Bronchial epithelial cell (primary cell): ENCODE measurements at regions not wholly inside any gene's neighbourhood (a gene's known extent, or its start where the extent isn't known, plus 50 kb on each side); places are given as distances from the start of the nearest gene placed in this dataset.
"Not testable (repeated sequence)": the region's sequence is repeated elsewhere in the genome, so short reads cannot be mapped to it uniquely, and the experiment has no call there.

Experiments
- DNase-seq: peaks from one replicate; pipeline ENCODE4 v3.0.0-alpha.2; 2010; ENCODE audit warnings: low read depth
- FAIRE-seq: peaks from 2 replicates; lab custom pipeline; 2011; peaks lifted over from hg19 to GRCh38; lab: Jason Lieb, UNC
- H3K27me3 ChIP-seq: 2 replicates; pipeline ENCODE4 v1.5.1; 2011; ENCODE audit warnings: low read length; ENCODE audit not compliant: control insufficient read depth, insufficient read depth
- H3K36me3 ChIP-seq: 2 replicates; pipeline ENCODE4 v1.5.1; 2011; ENCODE audit warnings: low read length; ENCODE audit not compliant: control insufficient read depth, insufficient read depth
- H3K4me3 ChIP-seq: 2 replicates; pipeline ENCODE4 v1.5.1; 2011; ENCODE audit warnings: mild to moderate bottlenecking, low read depth, low read length, control low read depth
- CTCF ChIP-seq: IDR thresholded peaks from 2 replicates; pipeline ENCODE4 v1.5.1; 2011; ENCODE audit warnings: mild to moderate bottlenecking, moderate library complexity, low read length, control low read depth, inconsistent platforms; ENCODE audit not compliant: insufficient read depth, severe bottlenecking

GRCh38 chr6:112535816-112536215, 188.7 kb downstream of the RFPL4B start:
- no peak for DNase-seq
- FAIRE-seq: no peak
- no peak for TF ChIP-seq CTCF
- H3K27me3 ChIP-seq: no peaks in the 10 kb centered on the region
- no peak overlapping the region for H3K4me3 ChIP-seq
- H3K36me3 ChIP-seq: no peaks in the 10 kb centered on the region

GRCh38 chr6:112539355-112539754, 192.2 kb downstream of the RFPL4B start:
- DNase-seq (no peak), FAIRE-seq (no peak)

GRCh38 chr6:112541847-112542246, 194.7 kb downstream of the RFPL4B start:
- not testable (repeated sequence) for H3K4me3 ChIP-seq, H3K27me3 ChIP-seq, DNase-seq, FAIRE-seq, H3K36me3 ChIP-seq

More at GRCh38 chr6:112539355-112539754, 192.2 kb downstream of the RFPL4B start:
- no peak for TF ChIP-seq CTCF
- Histone ChIP-seq H3K4me3 (no peak overlapping the region), H3K27me3 (no peaks in the 10 kb centered on the region), H3K36me3 (no peaks in the 10 kb centered on the region)

- H3K4me3 ChIP-seq, H3K36me3 ChIP-seq, DNase-seq, FAIRE-seq, H3K27me3 ChIP-seq: not testable (repeated sequence)
These were observed 200.4 kb downstream of the RFPL4B start for GRCh38 chr6:112547321-112548085.

GRCh38 chr6:112549749-112550148, 202.6 kb downstream of the RFPL4B start:
- H3K4me3 ChIP-seq: no peak overlapping the region
- DNase-seq (no peak), FAIRE-seq (no peak)
- no peaks in the 10 kb centered on the region for H3K36me3 ChIP-seq
- no peaks in the 10 kb centered on the region for H3K27me3 ChIP-seq
- no peak for TF ChIP-seq CTCF

- no peak for FAIRE-seq
- H3K4me3 ChIP-seq: no peak overlapping the region
- no peak for TF ChIP-seq CTCF
- no peak for DNase-seq
- no peaks in the 10 kb centered on the region for H3K36me3 ChIP-seq
- no peaks in the 10 kb centered on the region for H3K27me3 ChIP-seq
These were observed 210.3 kb downstream of the RFPL4B start for GRCh38 chr6:112557435-112557834.

GRCh38 chr6:112557961-112558360, 210.8 kb downstream of the RFPL4B start:
- no peak for TF ChIP-seq CTCF
- Histone ChIP-seq H3K27me3 (no peaks in the 10 kb centered on the region), H3K4me3 (no peak overlapping the region), H3K36me3 (no peaks in the 10 kb centered on the region)
- FAIRE-seq (no peak), DNase-seq (no peak)
